ENCODE measurements at regions not wholly inside any gene's neighbourhood (a gene's known extent, or its start where the extent isn't known, plus 50 kb on each side); places are given as distances from the start of the nearest gene placed in this dataset.
A peak's percentile ranks its signal among the peaks of the same experiment; 100 is the strongest.
"Not testable (repeated sequence)": the region's sequence is repeated elsewhere in the genome, so short reads cannot be mapped to it uniquely, and the experiment has no call there.

GRCh38 chr1:240722788-240723187 is 110.8 kb upstream of the GREM2 start:
- DNase-seq, result peak; percentile 41

GRCh38 chr1:240720976-240721375 is 109.0 kb upstream of the GREM2 start:
- no peak for DNase-seq

GRCh38 chr1:240719953-240720700 is 108.2 kb upstream of the GREM2 start:
- no peak for DNase-seq

- DNase-seq, result not testable (repeated sequence)
These were observed 104.6 kb upstream of the GREM2 start for GRCh38 chr1:240716538-240716937.

- DNase-seq, result no peak
These were observed 102.8 kb upstream of the GREM2 start for GRCh38 chr1:240714568-240715292.

- DNase-seq, result no peak
These were observed 100.2 kb upstream of the GREM2 start for GRCh38 chr1:240712014-240712731.

- no peak for DNase-seq
These were observed 99.1 kb upstream of the GREM2 start for GRCh38 chr1:240711020-240711419.

GRCh38 chr1:240709676-240710075 is 97.7 kb upstream of the GREM2 start:
- DNase-seq, result no peak

GRCh38 chr1:240706150-240706935 is 94.4 kb upstream of the GREM2 start:
- DNase-seq, result no peak

GRCh38 chr1:240705579-240705978 is 93.6 kb upstream of the GREM2 start:
- DNase-seq, result no peak

- no peak for DNase-seq
These were observed 89.5 kb upstream of the GREM2 start for GRCh38 chr1:240701412-240701811.

GRCh38 chr1:240695416-240695815 is 83.5 kb upstream of the GREM2 start:
- no peak for DNase-seq

GRCh38 chr1:240693844-240694243 is 81.9 kb upstream of the GREM2 start:
- no peak for DNase-seq

GRCh38 chr1:240693036-240693435 is 81.1 kb upstream of the GREM2 start:
- DNase-seq, result no peak

GRCh38 chr1:240691909-240692705 is 80.2 kb upstream of the GREM2 start:
- DNase-seq, result peak; percentile 80

- no peak for DNase-seq
These were observed 79.5 kb upstream of the GREM2 start for GRCh38 chr1:240691501-240691900.

- DNase-seq, result no peak
These were observed 75.9 kb upstream of the GREM2 start for GRCh38 chr1:240687820-240688219.

GRCh38 chr1:240683576-240683975 is 71.6 kb upstream of the GREM2 start:
- DNase-seq, result no peak

- no peak for DNase-seq
These were observed 70.9 kb upstream of the GREM2 start for GRCh38 chr1:240682859-240683242.

- DNase-seq, result no peak
These were observed 70.4 kb upstream of the GREM2 start for GRCh38 chr1:240682166-240682858.

- no peak for DNase-seq
These were observed 60.3 kb upstream of the GREM2 start for GRCh38 chr1:240672132-240672811.

All from DMS53 (cell line).